Kidney (tissue), 13 donors: ENCODE measurements at regions not wholly inside any gene's neighbourhood (a gene's known extent, or its start where the extent isn't known, plus 50 kb on each side); places are given as distances from the start of the nearest gene placed in this dataset.

ENCODE experiments used
- DNase-seq, 5 donors: peaks; one replicate each; pipeline ENCODE4 v3.0.0-alpha.2; 2013 to 2020
- FAIRE-seq: peaks from 2 replicates; lab custom pipeline; 2012; peaks lifted over from hg19 to GRCh38; lab: Jason Lieb, UNC
- H3K27ac ChIP-seq, 2 donors: one replicate each; pipeline ENCODE4 v1.7.0; 2013; ENCODE audit warnings: low read depth in 2 of 2, low read length in 2 of 2, inconsistent platforms in 1 of 2
- H3K27me3 ChIP-seq: one replicate; pipeline ENCODE4 v1.7.1; 2013; ENCODE audit warnings: low read length, inconsistent platforms; ENCODE audit not compliant: control insufficient read depth, insufficient read depth
- H3K36me3 ChIP-seq, 3 donors: one replicate each; pipeline versions ENCODE4 v1.7.0 to v1.7.1; 2013; ENCODE audit warnings: low read length in 3 of 3, control low read depth in 1 of 3, inconsistent platforms in 1 of 3; ENCODE audit not compliant: insufficient read depth in 3 of 3, control insufficient read depth in 2 of 3
- H3K4me1 ChIP-seq, 3 donors: one replicate each; pipeline versions ENCODE4 v1.7.0 to v1.7.1; 2013; ENCODE audit warnings: low read length in 3 of 3, inconsistent platforms in 1 of 3, low read depth in 1 of 3; ENCODE audit not compliant: control insufficient read depth in 2 of 3, insufficient read depth in 2 of 3
- H3K4me3 ChIP-seq, 3 donors: one replicate each; pipeline versions ENCODE4 v1.7.0 to v1.8.1; 2013; ENCODE audit warnings: low read length in 3 of 3, control low read depth in 1 of 3, inconsistent platforms in 1 of 3
- H3K9ac ChIP-seq, 3 donors: one replicate each; pipeline versions ENCODE4 v1.7.0 to v1.7.1; 2013; ENCODE audit warnings: low read length in 3 of 3, control low read depth in 1 of 3, inconsistent platforms in 1 of 3
- H3K9me3 ChIP-seq, 3 donors: one replicate each; pipeline versions ENCODE4 v1.7.0 to v1.7.1; 2013; ENCODE audit warnings: low read length in 3 of 3, control low read depth in 1 of 3, inconsistent platforms in 1 of 3; ENCODE audit not compliant: control insufficient read depth in 2 of 3, insufficient read depth in 1 of 3
- CTCF ChIP-seq: IDR thresholded peaks from 3 replicates; pipeline ENCODE4 v1.5.1; 2012; ENCODE audit warnings: mild to moderate bottlenecking, moderate library complexity, borderline replicate concordance; ENCODE audit not compliant: insufficient read depth; ENCODE audit errors: extremely low read depth
- intact Hi-C: fragments of 100-400 bp; cut with DNase I; formaldehyde crosslinking; loops from one replicate; pipeline ENCODE4 v1.11.1; 2022
- donor health status: control.
- donor health status: control.
- donor health status: control.
- donor health status: control.
- donor health status: control.
- donor health status: DM: yes; HTN: yes; CAD: no.
- donor health status: Normal renal cell carcinoma (clear cell type).

- no peaks in the 10 kb centered on the region for H3K4me1 ChIP-seq
- no peak for FAIRE-seq
These were observed 134.6 kb upstream of the EEF1E1 start for GRCh38 chr6:8236956-8237355.

GRCh38 chr6:8234321-8234720 lies 132.0 kb upstream of the EEF1E1 start:
- H3K27ac ChIP-seq, result no peak overlapping the region
- no peaks in the 10 kb centered on the region for H3K27me3 ChIP-seq
- intact Hi-C loops, result no loop called here
- TF ChIP-seq CTCF, result no peak
- no peak overlapping the region for H3K4me3 ChIP-seq
- DNase-seq (peak in 2 of 5 donors; percentile 63 to 68), FAIRE-seq (no peak)
- H3K9ac ChIP-seq, result no peak overlapping the region
- no peaks in the 10 kb centered on the region for H3K9me3 ChIP-seq
- H3K4me1 ChIP-seq, result no peaks in the 10 kb centered on the region
- no peaks in the 10 kb centered on the region for H3K36me3 ChIP-seq

More at GRCh38 chr6:8236956-8237355, 134.6 kb upstream of the EEF1E1 start:
- Histone ChIP-seq H3K9ac (no peak overlapping the region), H3K4me3 (no peak overlapping the region), H3K27me3 (no peaks in the 10 kb centered on the region), H3K36me3 (no peaks in the 10 kb centered on the region), H3K9me3 (no peaks in the 10 kb centered on the region), H3K27ac (no peak overlapping the region)
- DNase-seq, result no peak
- intact Hi-C loops, result no loop called here
- no peak for TF ChIP-seq CTCF

- Histone ChIP-seq H3K9me3 (no peaks in the 10 kb centered on the region), H3K36me3 (no peaks in the 10 kb centered on the region), H3K27ac (no peak overlapping the region), H3K4me3 (no peak overlapping the region), H3K9ac (no peak overlapping the region), H3K4me1 (no peaks in the 10 kb centered on the region), H3K27me3 (no peaks in the 10 kb centered on the region)
- intact Hi-C loops, result no loop called here
- FAIRE-seq (no peak), DNase-seq (no peak)
- no peak for TF ChIP-seq CTCF
These were observed 129.6 kb upstream of the EEF1E1 start for GRCh38 chr6:8231956-8232355.

- peak in 4 of 5 donors; percentile 72 to 87 (median 82) for DNase-seq
- H3K4me1 ChIP-seq, result no peaks in the 10 kb centered on the region
- no peak overlapping the region for H3K27ac ChIP-seq
- no peaks in the 10 kb centered on the region for H3K27me3 ChIP-seq
- intact Hi-C loops, result no loop called here
- H3K9me3 ChIP-seq, result no peaks in the 10 kb centered on the region
- no peak for FAIRE-seq
- H3K9ac ChIP-seq, result no peak overlapping the region
- H3K36me3 ChIP-seq, result no peaks in the 10 kb centered on the region
- H3K4me3 ChIP-seq, result no peak overlapping the region
- no peak for TF ChIP-seq CTCF
These were observed 127.8 kb upstream of the EEF1E1 start for GRCh38 chr6:8229915-8230756.
